GM19438 (cell line): ENCODE measurements at regions not wholly inside any gene's neighbourhood (a gene's known extent, or its start where the extent isn't known, plus 50 kb on each side); places are given as distances from the start of the nearest gene placed in this dataset.
"Not testable (repeated sequence)": the region's sequence is repeated elsewhere in the genome, so short reads cannot be mapped to it uniquely, and the experiment has no call there.

Experiments used
- ATAC-seq: cut with Tn5 transposase; IDR thresholded peaks from one replicate; pipeline ENCODE4 v1.9.1; 2021; ENCODE audit warnings: low read depth; ENCODE audit not compliant: unreplicated experiment

- ATAC-seq = no peak
Observed at GRCh38 chr16:47921535-47921934, 234.3 kb downstream of the ABCC12 start.

DNA sequence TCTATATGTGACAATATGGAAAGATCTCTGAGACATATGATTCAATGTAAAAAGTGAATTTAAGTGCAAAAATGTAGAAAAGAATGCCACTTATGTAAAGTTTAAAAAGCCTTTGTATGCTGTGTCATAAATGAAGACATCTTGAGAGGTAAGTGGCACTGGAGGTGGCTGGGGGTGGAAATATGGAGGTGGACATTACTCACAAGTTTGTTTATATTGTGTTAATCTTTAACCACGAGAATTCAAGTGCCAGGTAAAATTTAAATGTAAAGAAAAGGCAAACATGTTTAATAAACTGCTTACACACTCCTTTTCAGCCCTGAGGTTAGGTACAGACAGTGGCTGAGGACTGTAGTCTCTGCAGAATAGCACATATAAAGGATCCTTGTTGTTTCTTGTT, 235.1 kb downstream of the ABCC12 start:
- ATAC-seq = no peak

GRCh38 chr16:47917118-47917517, 238.7 kb downstream of the ABCC12 start:
- ATAC-seq = no peak

GRCh38 chr16:47916266-47916665, 239.5 kb downstream of the ABCC12 start:
- no peak for ATAC-seq

GRCh38 chr16:47907109-47907508, 248.7 kb downstream of the ABCC12 start:
- ATAC-seq = no peak

- no peak for ATAC-seq
Observed at GRCh38 chr16:47905771-47906170, 250.0 kb downstream of the ABCC12 start.

- no peak for ATAC-seq
Observed at GRCh38 chr16:47904691-47905090, 251.1 kb downstream of the ABCC12 start.

DNA sequence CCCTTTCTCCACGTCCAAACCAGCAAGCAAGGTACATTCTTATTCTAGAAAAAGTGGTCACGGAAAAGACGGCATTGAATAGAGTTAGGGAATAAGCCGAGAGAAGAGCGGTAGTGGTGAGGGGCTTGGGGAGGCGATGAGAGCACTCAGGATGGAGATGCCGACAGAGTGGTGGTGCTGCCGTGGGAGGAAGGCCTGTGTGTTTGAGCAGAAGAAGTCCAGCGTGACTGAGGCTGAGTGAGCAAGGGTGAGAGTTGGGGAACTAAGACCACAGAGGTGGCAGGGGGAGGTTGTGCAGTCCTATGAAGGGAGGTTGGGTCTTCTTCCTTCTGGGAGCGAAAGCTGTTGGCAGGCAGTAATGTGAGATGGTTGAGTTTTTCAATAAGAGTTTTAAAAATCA, 252.3 kb downstream of the ABCC12 start:
- ATAC-seq = no peak

DNA sequence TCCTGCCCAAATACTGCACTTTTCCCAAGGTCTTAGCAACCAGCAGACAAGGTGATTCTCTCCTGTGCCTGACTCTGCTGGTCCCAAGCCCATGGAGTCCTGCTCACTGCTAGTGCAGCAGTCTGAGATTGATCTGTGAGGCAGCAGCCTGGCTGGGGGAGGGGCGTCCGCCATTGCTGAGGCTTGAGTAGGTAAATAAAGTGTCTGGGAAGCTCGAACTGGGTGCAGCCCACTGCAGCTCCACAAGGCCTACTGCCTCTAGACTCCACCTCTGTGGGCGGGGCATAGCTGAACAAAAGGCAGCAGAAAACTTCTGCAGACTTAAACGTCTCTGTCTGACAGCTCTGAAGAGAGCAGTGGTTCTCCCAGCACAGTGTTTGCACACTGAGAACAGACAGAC, 258.7 kb downstream of the ABCC12 start:
- ATAC-seq = not testable (repeated sequence)

DNA sequence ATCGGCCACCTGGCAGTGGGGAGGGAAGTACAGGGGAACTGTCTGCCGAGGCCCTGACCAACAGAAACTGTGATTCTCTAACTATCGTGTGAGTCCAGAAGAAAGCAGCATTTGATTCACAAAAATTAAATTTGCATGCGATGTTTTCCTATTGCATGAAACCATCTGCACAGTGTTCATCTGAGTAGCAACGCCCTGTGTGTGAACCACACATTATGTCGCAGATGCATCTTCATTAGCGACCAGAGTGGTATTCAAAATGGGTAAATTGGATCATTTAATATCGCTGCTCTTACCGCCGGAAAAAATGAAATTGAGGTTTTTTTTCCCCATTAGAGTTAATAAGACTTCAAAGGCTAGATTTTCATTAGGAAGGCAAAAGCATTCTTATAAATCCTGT, 260.6 kb downstream of the ABCC12 start:
- ATAC-seq = no peak

GRCh38 chr16:47892999-47893398, 262.8 kb downstream of the ABCC12 start:
- ATAC-seq = no peak

GRCh38 chr16:47888734-47889133, 267.1 kb downstream of the ABCC12 start:
- ATAC-seq = no peak

GRCh38 chr16:47888142-47888541, 267.7 kb downstream of the ABCC12 start:
- ATAC-seq = no peak

DNA sequence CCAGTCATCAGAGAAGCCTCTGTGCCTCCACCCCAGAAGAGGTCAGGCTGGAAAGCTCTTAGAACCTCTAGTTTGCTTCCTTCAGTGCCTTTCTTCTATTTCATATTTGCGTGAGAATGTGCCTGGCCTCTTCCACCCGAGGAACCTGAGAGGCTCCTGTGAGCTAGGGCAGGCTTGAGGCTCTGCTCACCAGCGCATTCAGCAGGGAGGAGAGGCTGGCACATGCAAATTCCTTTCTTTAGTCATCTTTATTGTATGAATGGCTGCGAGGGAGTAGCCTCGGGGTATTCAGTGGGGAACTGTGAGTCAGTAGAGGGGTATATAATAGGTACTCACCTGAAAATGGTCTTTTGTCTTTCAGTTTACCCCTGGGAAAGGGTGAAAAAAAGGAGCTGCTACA, 268.3 kb downstream of the ABCC12 start:
- ATAC-seq = no peak

DNA sequence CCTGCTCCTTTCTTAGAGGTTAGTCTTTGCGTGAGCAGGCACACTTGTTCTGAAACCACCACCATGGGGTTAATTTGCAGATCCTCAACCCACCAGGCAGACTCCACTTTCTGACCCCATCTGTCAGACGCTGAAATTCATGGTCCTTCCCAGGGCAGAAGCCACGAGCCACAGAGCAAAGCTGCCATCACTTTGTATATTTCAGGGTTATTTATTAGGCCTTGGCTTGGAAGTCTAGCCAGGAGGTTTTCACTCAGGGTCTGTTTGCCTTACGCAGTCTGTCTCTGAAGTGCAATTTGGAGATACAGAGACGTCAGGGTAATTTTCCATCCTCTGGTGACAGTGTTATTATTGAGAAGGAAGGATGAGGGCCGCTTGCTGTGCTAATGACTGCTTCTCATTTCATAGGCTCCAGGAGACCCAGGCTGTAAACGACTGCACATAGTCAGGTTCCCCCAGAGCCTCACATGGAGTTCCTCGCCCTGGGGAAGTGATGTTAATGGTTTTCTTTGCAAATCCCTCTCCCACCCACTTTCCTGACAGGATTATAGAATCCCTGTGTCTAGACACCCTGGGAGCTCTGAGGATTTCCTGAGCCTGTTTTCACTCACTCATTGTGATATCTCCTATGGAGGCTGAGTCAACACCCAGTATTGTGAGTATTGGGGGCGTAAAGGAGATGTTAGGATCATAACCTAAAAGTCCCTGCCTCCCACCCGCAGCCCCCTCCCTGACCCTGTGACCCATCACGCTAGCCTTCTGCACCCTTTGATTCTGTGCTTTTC, 269.0 kb downstream of the ABCC12 start:
- no peak for ATAC-seq

GRCh38 chr16:47886139-47886538, 269.7 kb downstream of the ABCC12 start:
- ATAC-seq = no peak

DNA sequence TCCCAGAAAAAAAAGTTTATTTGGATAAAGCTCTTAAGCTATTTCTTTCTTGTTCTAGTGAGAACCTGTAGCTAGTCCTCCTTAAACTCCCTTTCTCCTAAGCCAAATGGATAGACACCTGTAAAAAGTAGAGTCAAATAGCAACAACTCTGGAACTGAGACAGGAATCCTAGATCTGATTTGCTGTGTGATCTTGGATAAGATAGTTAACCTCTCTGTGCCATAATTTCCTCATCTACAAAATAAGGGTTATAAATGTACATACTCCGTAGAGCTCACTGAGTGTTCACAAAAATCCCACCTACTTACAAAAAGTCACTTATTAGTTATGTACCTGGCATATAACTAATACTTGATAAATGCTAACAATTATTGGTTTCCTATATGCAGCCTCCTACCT, 270.3 kb downstream of the ABCC12 start:
- no peak for ATAC-seq

GRCh38 chr16:47884116-47884725, 271.6 kb downstream of the ABCC12 start:
- no peak for ATAC-seq

GRCh38 chr16:47881574-47881973, 274.2 kb downstream of the ABCC12 start:
- no peak for ATAC-seq

- ATAC-seq = no peak
Observed at GRCh38 chr16:47880653-47881052, 275.1 kb downstream of the ABCC12 start.

- no peak for ATAC-seq
Observed at GRCh38 chr16:47877166-47877565, 278.6 kb downstream of the ABCC12 start.

- no peak for ATAC-seq
Observed at GRCh38 chr16:47876511-47876910, 279.3 kb downstream of the ABCC12 start.
